HUES64 (cell line): ENCODE measurements at regions not wholly inside any gene's neighbourhood (a gene's known extent, or its start where the extent isn't known, plus 50 kb on each side); places are given as distances from the start of the nearest gene placed in this dataset.

Source experiments
- H3K27ac ChIP-seq: 2 replicates; pipeline ENCODE4 v1.7.0; 2013; ENCODE audit warnings: low read depth, low read length, inconsistent platforms
- H3K27me3 ChIP-seq: 2 replicates; pipeline ENCODE4 v1.6.1; 2013; ENCODE audit warnings: mild to moderate bottlenecking, low read length; ENCODE audit not compliant: insufficient read depth
- H3K36me3 ChIP-seq: 2 replicates; pipeline ENCODE4 v1.6.1; 2013; ENCODE audit warnings: mild to moderate bottlenecking, low read length; ENCODE audit not compliant: insufficient read depth
- H3K4me1 ChIP-seq: 2 replicates; pipeline ENCODE4 v1.6.1; 2013; ENCODE audit warnings: mild to moderate bottlenecking, low read length, moderate library complexity; ENCODE audit not compliant: insufficient read depth
- H3K4me3 ChIP-seq: 2 replicates; pipeline ENCODE4 v1.5.1; 2013; ENCODE audit warnings: mild to moderate bottlenecking, low read length, moderate library complexity
- H3K9ac ChIP-seq: 2 replicates; pipeline ENCODE4 v1.6.1; 2013; ENCODE audit warnings: mild to moderate bottlenecking, low read depth, low read length
- H3K9me3 ChIP-seq: 2 replicates; pipeline ENCODE4 v1.6.1; 2013; ENCODE audit warnings: low read depth, low read length; ENCODE audit not compliant: insufficient read depth
- WGBS: fragments of 150-250, 120-280 bp; methylation state at CpG from one replicate; pipeline ENCODE4 v1.1.7; 2013; ENCODE audit warnings: missing lambda C conversion rate; 5-methylcytosine and 5-hydroxymethylcytosine counted together

GRCh38 chr16:22683730-22684573 lies 130.0 kb upstream of the HS3ST2 start:
- H3K9me3 ChIP-seq, result peaks cover 10% of the 10 kb centered on the region
- 82% methylated on average over 4 of the region's 4 CpGs for WGBS

GRCh38 chr16:22684574-22685458 lies 129.1 kb upstream of the HS3ST2 start:
- Histone ChIP-seq H3K27me3 (no peaks in the 10 kb centered on the region), H3K4me3 (no peak overlapping the region), H3K9ac (no peak overlapping the region), H3K9me3 (peaks cover 10% of the 10 kb centered on the region), H3K36me3 (no peaks in the 10 kb centered on the region), H3K27ac (no peak overlapping the region), H3K4me1 (peaks cover 3% of the 10 kb centered on the region; the same call in 1 of the 2 replicates)
- 95% methylated on average over 3 of the region's 3 CpGs for WGBS

More at GRCh38 chr16:22683730-22684573, 130.0 kb upstream of the HS3ST2 start:
- H3K4me1 ChIP-seq, result peaks cover 3% of the 10 kb centered on the region; the same call in 1 of the 2 replicates
- H3K4me3 ChIP-seq, result no peak overlapping the region
- H3K27me3 ChIP-seq, result no peaks in the 10 kb centered on the region
- H3K36me3 ChIP-seq, result no peaks in the 10 kb centered on the region
- no peak overlapping the region for H3K9ac ChIP-seq
- no peak overlapping the region for H3K27ac ChIP-seq

- Histone ChIP-seq H3K9me3 (peaks cover 10% of the 10 kb centered on the region), H3K36me3 (no peaks in the 10 kb centered on the region), H3K9ac (no peak overlapping the region), H3K27me3 (no peaks in the 10 kb centered on the region), H3K4me3 (no peak overlapping the region), H3K27ac (no peak overlapping the region), H3K4me1 (peaks cover 1% of the 10 kb centered on the region; the same call in 1 of the 2 replicates)
- 91% methylated on average over 3 of the region's 3 CpGs for WGBS
Measured at GRCh38 chr16:22685459-22685830, 128.5 kb upstream of the HS3ST2 start.

- Histone ChIP-seq H3K27me3 (no peaks in the 10 kb centered on the region), H3K4me1 (no peaks in the 10 kb centered on the region), H3K36me3 (no peaks in the 10 kb centered on the region), H3K4me3 (no peak overlapping the region), H3K27ac (no peak overlapping the region), H3K9ac (no peak overlapping the region), H3K9me3 (peaks cover 10% of the 10 kb centered on the region)
- 0% methylated on average over 1 of the region's 2 CpGs for WGBS
Measured at GRCh38 chr16:22687031-22687530, 126.9 kb upstream of the HS3ST2 start.

GRCh38 chr16:22688463-22688862 lies 125.5 kb upstream of the HS3ST2 start:
- Histone ChIP-seq H3K36me3 (no peaks in the 10 kb centered on the region), H3K4me3 (no peak overlapping the region), H3K27me3 (no peaks in the 10 kb centered on the region), H3K27ac (no peak overlapping the region), H3K9me3 (peaks cover 10% of the 10 kb centered on the region), H3K9ac (no peak overlapping the region), H3K4me1 (no peaks in the 10 kb centered on the region)
- WGBS, result no CpG with 5 or more reads among the region's 2 CpGs

GRCh38 chr16:22688930-22689329 lies 125.0 kb upstream of the HS3ST2 start:
- H3K9ac ChIP-seq, result no peak overlapping the region
- no peaks in the 10 kb centered on the region for H3K27me3 ChIP-seq
- H3K4me3 ChIP-seq, result no peak overlapping the region
- H3K9me3 ChIP-seq, result peaks cover 10% of the 10 kb centered on the region
- no peaks in the 10 kb centered on the region for H3K36me3 ChIP-seq
- WGBS, result 100% methylated on average over 1 of the region's 1 CpG
- H3K27ac ChIP-seq, result no peak overlapping the region
- H3K4me1 ChIP-seq, result no peaks in the 10 kb centered on the region

- Histone ChIP-seq H3K27me3 (no peaks in the 10 kb centered on the region), H3K27ac (no peak overlapping the region), H3K9ac (no peak overlapping the region), H3K4me3 (no peak overlapping the region), H3K4me1 (no peaks in the 10 kb centered on the region), H3K9me3 (peaks cover 10% of the 10 kb centered on the region), H3K36me3 (no peaks in the 10 kb centered on the region)
- 93% methylated on average over 3 of the region's 3 CpGs for WGBS
Measured at GRCh38 chr16:22691335-22691734, 122.6 kb upstream of the HS3ST2 start.

- no peaks in the 10 kb centered on the region for H3K27me3 ChIP-seq
- H3K27ac ChIP-seq, result no peak overlapping the region
- no peaks in the 10 kb centered on the region for H3K4me1 ChIP-seq
- no peaks in the 10 kb centered on the region for H3K36me3 ChIP-seq
- no peak overlapping the region for H3K9ac ChIP-seq
- H3K4me3 ChIP-seq, result no peak overlapping the region
- WGBS, result 88% methylated on average over 1 of the region's 1 CpG
- peaks cover 5% of the 10 kb centered on the region for H3K9me3 ChIP-seq
Measured at GRCh38 chr16:22692034-22692433, 121.9 kb upstream of the HS3ST2 start.

- H3K27me3 ChIP-seq, result no peaks in the 10 kb centered on the region
- no peak overlapping the region for H3K4me3 ChIP-seq
- no peak overlapping the region for H3K9ac ChIP-seq
- no peaks in the 10 kb centered on the region for H3K36me3 ChIP-seq
- 89% methylated on average over 6 of the region's 6 CpGs for WGBS
- no peaks in the 10 kb centered on the region for H3K4me1 ChIP-seq
- no peaks in the 10 kb centered on the region for H3K9me3 ChIP-seq
- no peak overlapping the region for H3K27ac ChIP-seq
Measured at GRCh38 chr16:22692916-22693637, 120.9 kb upstream of the HS3ST2 start.

GRCh38 chr16:22693638-22694340 lies 120.2 kb upstream of the HS3ST2 start:
- no peaks in the 10 kb centered on the region for H3K36me3 ChIP-seq
- H3K4me1 ChIP-seq, result no peaks in the 10 kb centered on the region
- H3K4me3 ChIP-seq, result no peak overlapping the region
- H3K27ac ChIP-seq, result no peak overlapping the region
- H3K27me3 ChIP-seq, result no peaks in the 10 kb centered on the region
- no peaks in the 10 kb centered on the region for H3K9me3 ChIP-seq
- H3K9ac ChIP-seq, result no peak overlapping the region
- WGBS, result 90% methylated on average over 7 of the region's 8 CpGs
